DOHH2 (cell line): ENCODE measurements at regions not wholly inside any gene's neighbourhood (a gene's known extent, or its start where the extent isn't known, plus 50 kb on each side); places are given as distances from the start of the nearest gene placed in this dataset.

Experiments
- CTCF ChIP-seq: fragments of 200-600 bp; sonication (generic); IDR thresholded peaks from one replicate; pipeline ENCODE4 v1.5.1; 2014; ENCODE audit warnings: antibody characterized with exemption, mild to moderate bottlenecking, low read depth, low read length; ENCODE audit not compliant: poor library complexity, severe bottlenecking
- EZH2phosphoT487 ChIP-seq: fragments of 200-600 bp; sonication (generic); IDR thresholded peaks from 2 replicates; pipeline ENCODE4 v1.6.1; 2017; ENCODE audit warnings: borderline replicate concordance, mild to moderate bottlenecking, antibody characterized with exemption, low read length, moderate library complexity, mixed read lengths

- TF ChIP-seq CTCF, result no peak
- no peak for TF ChIP-seq EZH2phosphoT487
Measured at GRCh38 chr20:7660165-7660564, 280.1 kb downstream of the HAO1 start.
